ENCODE measurements at regions not wholly inside any gene's neighbourhood (a gene's known extent, or its start where the extent isn't known, plus 50 kb on each side); places are given as distances from the start of the nearest gene placed in this dataset.

- peak; percentile 57 for DNase-seq (ENCODE audit: low read depth, low spot score)
- in situ Hi-C loops (cut with HindIII; ENCODE audit: low pct_unique_long_range_greater_than_20kb, low sequenced_read_pairs): no loop called here
Observed at GRCh38 chr9:103789686-103790085, 304.4 kb upstream of the SMC2 start.

GRCh38 chr9:103798620-103799019, 295.5 kb upstream of the SMC2 start:
- in situ Hi-C loops (cut with HindIII; ENCODE audit: low pct_unique_long_range_greater_than_20kb, low sequenced_read_pairs): no loop called here
- DNase-seq (ENCODE audit: low read depth, low spot score): no peak

DNA sequence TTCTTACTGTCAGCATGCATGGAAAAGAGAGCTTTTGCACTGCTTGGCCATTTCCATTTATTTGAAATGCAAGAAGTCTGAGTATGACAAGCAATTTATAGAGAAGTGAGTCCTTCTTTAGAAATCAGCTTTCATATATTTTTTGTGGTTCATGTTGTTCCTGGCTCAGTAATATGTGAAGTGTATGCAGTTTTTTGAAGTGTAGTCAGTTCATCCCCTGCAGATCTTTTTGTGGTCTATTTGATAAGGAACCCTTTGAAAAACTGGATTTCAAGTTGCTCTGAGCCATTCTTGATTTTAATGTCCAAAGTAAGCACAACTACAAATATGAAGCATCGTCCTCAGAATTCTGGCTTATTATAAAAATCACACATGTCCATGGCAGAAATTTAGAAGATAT, 294.1 kb upstream of the SMC2 start:
- DNase-seq (ENCODE audit: low read depth, low spot score): no peak
- in situ Hi-C loops (cut with HindIII; ENCODE audit: low pct_unique_long_range_greater_than_20kb, low sequenced_read_pairs): no loop called here

DNA sequence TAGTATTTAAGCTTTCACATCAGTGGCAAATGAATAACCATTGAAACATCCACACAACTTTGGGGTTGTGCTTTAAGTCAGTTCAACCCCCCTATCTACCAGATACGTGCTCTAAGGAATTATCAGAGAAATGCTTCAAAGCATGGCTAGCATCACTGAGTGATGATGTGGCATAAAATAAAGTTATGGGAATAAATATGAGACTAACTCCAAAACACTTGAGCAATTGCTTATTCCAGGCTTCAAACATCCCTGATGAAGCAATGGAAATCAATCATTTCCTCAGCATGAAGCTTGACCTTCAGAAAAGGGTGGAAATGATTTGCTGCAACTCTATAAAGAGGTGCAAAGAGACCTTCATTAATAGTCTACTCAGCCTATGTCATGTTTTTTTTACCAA, 292.0 kb upstream of the SMC2 start:
- in situ Hi-C loops (cut with HindIII; ENCODE audit: low pct_unique_long_range_greater_than_20kb, low sequenced_read_pairs): no loop called here
- DNase-seq (ENCODE audit: low read depth, low spot score): no peak

- no peak for DNase-seq (ENCODE audit: low read depth, low spot score)
- in situ Hi-C loops (cut with HindIII; ENCODE audit: low pct_unique_long_range_greater_than_20kb, low sequenced_read_pairs): no loop called here
Observed at GRCh38 chr9:103803245-103803644, 290.9 kb upstream of the SMC2 start.

- in situ Hi-C loops (cut with HindIII; ENCODE audit: low pct_unique_long_range_greater_than_20kb, low sequenced_read_pairs): no loop called here
- DNase-seq (ENCODE audit: low read depth, low spot score): no peak
Observed at GRCh38 chr9:103804077-103804735, 289.9 kb upstream of the SMC2 start.

DNA sequence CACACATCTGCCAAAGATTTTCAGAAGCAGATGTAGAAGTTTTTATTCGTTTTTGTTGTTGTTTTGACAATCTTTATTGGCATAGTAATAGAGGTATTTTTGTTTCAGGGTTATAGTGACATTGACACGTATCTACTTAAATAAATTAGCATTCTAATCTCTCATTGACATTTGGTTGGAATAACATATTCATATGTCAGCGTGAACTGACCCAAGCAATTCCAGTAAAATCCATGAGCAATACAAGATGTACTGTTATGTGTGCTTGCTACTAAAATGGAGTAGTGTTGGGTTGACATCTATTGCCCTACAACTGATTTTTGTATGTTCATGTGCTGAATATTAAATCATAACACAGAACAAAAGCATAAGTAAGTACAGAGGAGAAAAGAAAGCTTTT, 284.4 kb upstream of the SMC2 start:
- DNase-seq (ENCODE audit: low read depth, low spot score): no peak
- in situ Hi-C loops (cut with HindIII; ENCODE audit: low pct_unique_long_range_greater_than_20kb, low sequenced_read_pairs): no loop called here

DNA sequence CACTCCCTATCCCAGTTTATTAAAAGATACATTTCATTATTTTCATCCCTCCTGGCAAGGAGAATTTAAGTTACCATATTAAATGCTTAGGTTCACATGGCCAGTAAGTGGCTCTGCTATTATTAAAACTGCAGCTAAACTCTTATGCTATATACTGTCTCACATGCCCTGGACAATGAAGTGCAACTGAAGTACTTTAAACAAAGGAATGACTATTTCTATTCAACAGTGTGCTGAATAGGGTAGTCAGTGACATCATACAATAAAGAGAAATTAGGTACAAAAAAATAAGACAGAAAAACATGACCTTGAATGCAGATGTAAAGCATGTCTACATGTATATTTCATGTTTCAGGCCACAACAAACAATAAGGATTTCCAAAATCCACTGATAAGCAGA, 282.6 kb upstream of the SMC2 start:
- no peak for DNase-seq (ENCODE audit: low read depth, low spot score)
- in situ Hi-C loops (cut with HindIII; ENCODE audit: low pct_unique_long_range_greater_than_20kb, low sequenced_read_pairs): no loop called here

GRCh38 chr9:103816146-103816545, 278.0 kb upstream of the SMC2 start:
- in situ Hi-C loops (cut with HindIII; ENCODE audit: low pct_unique_long_range_greater_than_20kb, low sequenced_read_pairs): no loop called here
- no peak for DNase-seq (ENCODE audit: low read depth, low spot score)

GRCh38 chr9:103819936-103820335, 274.2 kb upstream of the SMC2 start:
- in situ Hi-C loops (cut with HindIII; ENCODE audit: low pct_unique_long_range_greater_than_20kb, low sequenced_read_pairs): no loop called here
- no peak for DNase-seq (ENCODE audit: low read depth, low spot score)

GRCh38 chr9:103821115-103821514, 273.0 kb upstream of the SMC2 start:
- in situ Hi-C loops (cut with HindIII; ENCODE audit: low pct_unique_long_range_greater_than_20kb, low sequenced_read_pairs): no loop called here
- no peak for DNase-seq (ENCODE audit: low read depth, low spot score)

DNA sequence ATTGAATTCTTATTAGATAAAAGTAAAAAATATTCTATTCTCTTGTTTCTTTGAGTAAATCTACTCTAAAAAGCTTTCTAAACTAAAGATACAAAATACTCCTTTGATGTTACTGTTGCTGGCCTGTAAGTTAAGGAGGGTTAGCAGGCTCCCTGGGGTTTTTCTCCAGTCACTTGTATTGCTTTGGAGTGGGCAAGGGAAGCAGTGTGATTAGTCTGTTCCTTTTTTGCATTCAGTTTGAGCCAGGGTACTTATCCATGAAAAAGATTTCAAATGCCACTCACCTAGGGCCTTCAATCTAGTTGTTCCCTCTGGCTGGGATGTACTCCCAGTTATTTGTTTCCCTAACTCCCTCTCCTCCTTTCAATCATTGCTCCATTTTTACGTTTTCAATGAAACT, 256.2 kb upstream of the SMC2 start:
- no peak for DNase-seq (ENCODE audit: low read depth, low spot score)
- in situ Hi-C loops (cut with HindIII; ENCODE audit: low pct_unique_long_range_greater_than_20kb, low sequenced_read_pairs): no loop called here

GRCh38 chr9:103839197-103839596, 254.9 kb upstream of the SMC2 start:
- in situ Hi-C loops (cut with HindIII; ENCODE audit: low pct_unique_long_range_greater_than_20kb, low sequenced_read_pairs): no loop called here
- DNase-seq (ENCODE audit: low read depth, low spot score): no peak

GRCh38 chr9:103867886-103868285, 226.2 kb upstream of the SMC2 start:
- in situ Hi-C loops (cut with HindIII; ENCODE audit: low pct_unique_long_range_greater_than_20kb, low sequenced_read_pairs): no loop called here
- DNase-seq (ENCODE audit: low read depth, low spot score): no peak

DNA sequence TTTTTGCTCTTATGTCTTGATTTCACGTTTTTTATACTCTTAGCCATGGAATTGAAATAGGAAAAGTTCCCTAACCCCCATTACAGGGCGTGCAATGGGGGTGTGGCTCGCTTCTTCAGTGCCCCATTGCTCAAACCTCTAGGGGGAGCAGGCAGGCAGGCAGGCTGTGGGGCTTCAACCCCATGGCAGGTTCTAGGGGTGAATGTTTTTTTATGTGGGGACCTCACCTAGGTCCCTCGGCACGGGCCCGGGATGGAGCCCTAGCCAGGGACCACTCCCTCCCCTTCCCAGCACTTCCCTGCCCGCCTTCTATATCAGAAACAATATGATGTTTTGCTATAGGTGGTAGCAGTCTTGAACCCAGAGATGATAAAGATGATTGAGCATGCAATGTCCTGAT, 221.3 kb upstream of the SMC2 start:
- in situ Hi-C loops (cut with HindIII; ENCODE audit: low pct_unique_long_range_greater_than_20kb, low sequenced_read_pairs): no loop called here
- DNase-seq (ENCODE audit: low read depth, low spot score): no peak

- in situ Hi-C loops (cut with HindIII; ENCODE audit: low pct_unique_long_range_greater_than_20kb, low sequenced_read_pairs): no loop called here
- DNase-seq (ENCODE audit: low read depth, low spot score): no peak
Observed at GRCh38 chr9:103881419-103881818, 212.7 kb upstream of the SMC2 start.

DNA sequence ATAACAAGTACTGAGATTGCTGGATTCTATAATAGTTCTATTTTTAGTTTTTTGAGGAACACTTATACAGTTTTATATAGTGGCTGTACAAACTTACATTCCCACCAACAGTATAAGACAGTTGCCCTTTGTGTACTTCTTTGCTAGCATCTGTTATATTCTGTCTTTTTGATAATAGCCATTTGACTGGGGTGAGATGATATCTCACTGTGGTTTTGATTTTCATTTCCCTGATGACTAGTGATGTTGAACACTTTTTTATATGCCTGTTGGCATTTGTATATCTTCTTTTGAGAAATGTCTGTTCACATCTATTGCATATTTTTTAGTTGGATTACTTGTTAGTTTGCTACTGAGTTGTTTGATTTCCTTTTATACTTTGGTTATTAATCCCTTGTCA, 204.1 kb upstream of the SMC2 start:
- no peak for DNase-seq (ENCODE audit: low read depth, low spot score)
- in situ Hi-C loops (cut with HindIII; ENCODE audit: low pct_unique_long_range_greater_than_20kb, low sequenced_read_pairs): no loop called here

- in situ Hi-C loops (cut with HindIII; ENCODE audit: low pct_unique_long_range_greater_than_20kb, low sequenced_read_pairs): no loop called here
- DNase-seq (ENCODE audit: low read depth, low spot score): no peak
Observed at GRCh38 chr9:103894184-103894583, 199.9 kb upstream of the SMC2 start.

DNA sequence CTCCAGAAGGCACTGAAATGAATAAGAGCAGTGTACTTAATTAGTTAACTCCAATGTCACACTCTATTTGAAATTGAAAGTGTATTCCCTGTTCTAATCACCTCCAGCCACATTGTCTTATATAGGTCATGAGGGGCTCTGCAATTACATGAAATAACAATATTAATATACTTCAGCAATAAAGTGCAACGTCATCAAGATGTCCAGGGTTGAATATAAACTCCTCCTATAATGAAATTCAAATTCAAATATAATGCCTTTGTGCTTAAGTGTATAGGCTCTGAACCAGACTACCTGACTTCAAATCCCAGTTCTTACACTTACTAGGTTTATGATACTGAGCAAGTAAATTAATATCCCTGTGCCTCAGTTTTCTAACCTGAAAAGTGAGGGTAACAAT, 195.6 kb upstream of the SMC2 start:
- DNase-seq (ENCODE audit: low read depth, low spot score): no peak
- in situ Hi-C loops (cut with HindIII; ENCODE audit: low pct_unique_long_range_greater_than_20kb, low sequenced_read_pairs): no loop called here

GRCh38 chr9:103899866-103900265, 194.2 kb upstream of the SMC2 start:
- in situ Hi-C loops (cut with HindIII; ENCODE audit: low pct_unique_long_range_greater_than_20kb, low sequenced_read_pairs): no loop called here
- DNase-seq (ENCODE audit: low read depth, low spot score): no peak
